ENCODE measurements at regions not wholly inside any gene's neighbourhood (a gene's known extent, or its start where the extent isn't known, plus 50 kb on each side); places are given as distances from the start of the nearest gene placed in this dataset.

DNA sequence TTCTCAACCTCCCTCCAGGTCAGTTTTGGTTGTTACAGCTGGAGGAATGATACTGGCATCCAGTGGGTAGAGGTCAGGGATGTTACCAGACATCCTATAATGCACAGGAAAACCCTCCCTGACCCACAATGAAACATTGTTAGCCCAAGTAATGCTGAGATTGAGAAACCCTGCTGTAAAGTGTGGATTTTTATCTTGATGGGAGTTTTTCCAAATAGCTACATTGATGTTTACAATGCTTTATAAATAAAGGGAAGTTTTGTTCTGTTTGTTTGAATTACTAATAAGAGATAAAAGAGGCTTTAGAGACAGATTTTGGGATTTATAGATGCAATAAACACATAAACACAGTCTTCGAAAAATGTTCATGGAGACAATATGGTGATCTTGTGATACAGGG, 194.0 kb upstream of the NUDT6 start:
- Mint-ChIP-seq H3K9me3 (peaks cover 0 to 2% (median 0%) of the 10 kb centered on the region in 3 donors), H3K27me3 (no peaks in the 10 kb centered on the region), H3K27ac (peak overlapping the region in 1 of 3 donors; percentile 23), H3K4me1 (no peaks in the 10 kb centered on the region), H3K4me3 (no peak overlapping the region), H3K36me3 (no peaks in the 10 kb centered on the region)

- Mint-ChIP-seq H3K27me3 (no peaks in the 10 kb centered on the region), H3K36me3 (peaks cover 6% of the 10 kb centered on the region), H3K27ac (no peak overlapping the region), H3K4me3 (no peak overlapping the region), H3K9me3 (no peaks in the 10 kb centered on the region), H3K4me1 (no peaks in the 10 kb centered on the region)
These were observed 198.1 kb upstream of the NUDT6 start for GRCh38 chr4:123120473-123120872.

DNA sequence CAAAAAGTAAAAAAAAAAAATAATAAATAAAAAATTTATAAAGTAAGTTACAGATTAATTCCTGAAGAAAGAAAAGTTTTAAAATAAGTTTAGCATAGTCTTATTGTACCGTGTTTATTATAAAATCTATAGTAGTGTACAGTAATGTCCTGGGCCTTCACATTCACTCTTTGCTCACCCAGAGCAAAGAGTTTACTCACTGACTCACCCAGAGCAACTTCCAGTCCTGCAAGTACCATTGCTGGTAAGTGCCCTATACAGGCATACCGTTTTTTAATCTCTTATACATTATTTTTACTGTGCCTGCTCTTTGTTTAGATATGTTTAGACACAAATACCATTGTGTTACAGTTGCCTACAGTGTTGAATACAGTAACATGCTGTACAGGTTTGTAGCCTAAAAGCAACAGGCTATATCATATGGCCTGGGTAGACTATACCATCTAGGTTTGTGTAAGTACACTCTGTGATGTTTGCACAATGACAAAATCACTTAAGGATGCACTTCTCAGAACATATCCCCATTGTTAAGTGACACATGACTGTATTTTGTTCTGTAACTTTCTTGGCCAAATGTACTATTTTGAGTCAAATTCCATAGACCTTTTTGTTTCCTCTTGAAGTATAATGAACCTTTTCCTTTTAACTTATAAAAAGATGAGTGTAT, 199.0 kb upstream of the NUDT6 start:
- Mint-ChIP-seq H3K27me3 (no peaks in the 10 kb centered on the region), H3K4me1 (no peaks in the 10 kb centered on the region), H3K9me3 (no peaks in the 10 kb centered on the region), H3K36me3 (peaks cover 8% of the 10 kb centered on the region), H3K4me3 (no peak overlapping the region), H3K27ac (no peak overlapping the region)

GRCh38 chr4:123125477-123125876, 203.1 kb upstream of the NUDT6 start:
- no peaks in the 10 kb centered on the region for H3K27me3 Mint-ChIP-seq
- H3K36me3 Mint-ChIP-seq = peaks cover 8% of the 10 kb centered on the region
- H3K4me3 Mint-ChIP-seq = no peak overlapping the region
- H3K9me3 Mint-ChIP-seq = no peaks in the 10 kb centered on the region
- no peak overlapping the region for H3K27ac Mint-ChIP-seq
- H3K4me1 Mint-ChIP-seq = no peaks in the 10 kb centered on the region

DNA sequence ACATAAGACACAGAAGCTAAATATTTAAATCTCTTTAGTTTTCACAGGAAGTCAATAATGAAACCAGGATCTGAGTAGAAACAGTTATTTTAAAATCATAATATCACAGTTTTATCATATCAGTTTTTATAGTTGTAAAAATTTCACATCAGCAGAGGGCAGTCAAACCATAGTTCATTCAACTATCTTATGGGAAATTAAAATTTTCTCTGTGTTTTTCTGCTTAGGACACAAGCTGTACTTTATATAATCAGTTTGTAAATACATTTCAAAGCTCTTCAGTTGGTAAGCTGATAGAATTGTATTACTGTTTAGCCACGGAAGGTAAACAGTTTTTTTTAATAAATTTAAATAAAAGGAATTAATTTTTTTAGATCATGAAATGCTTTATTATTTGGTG, 204.8 kb upstream of the NUDT6 start:
- Mint-ChIP-seq H3K9me3 (no peaks in the 10 kb centered on the region), H3K4me1 (no peaks in the 10 kb centered on the region), H3K27ac (peak overlapping the region in 1 of 3 donors; percentile 35), H3K27me3 (no peaks in the 10 kb centered on the region), H3K4me3 (no peak overlapping the region), H3K36me3 (peaks cover 7% of the 10 kb centered on the region)

DNA sequence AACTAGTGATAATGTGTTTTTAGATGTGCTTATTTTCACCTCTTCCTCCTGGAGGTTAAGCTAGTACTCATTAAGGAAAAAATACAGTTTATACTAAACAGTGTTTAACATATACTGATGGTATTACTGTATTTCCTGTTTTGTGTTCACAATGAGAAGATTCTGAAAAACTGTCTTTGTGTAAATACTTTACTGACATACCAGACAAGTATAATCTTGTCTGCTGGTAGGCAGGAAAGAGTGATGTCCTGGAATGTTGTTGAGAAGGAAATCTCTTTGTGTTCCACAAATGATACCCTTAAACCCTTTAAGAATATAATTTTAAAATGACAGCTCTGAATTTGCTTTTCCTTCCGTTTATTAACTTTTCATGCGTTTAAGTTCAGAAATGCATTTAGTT, 205.5 kb upstream of the NUDT6 start:
- Mint-ChIP-seq H3K36me3 (peaks cover 7% of the 10 kb centered on the region), H3K27ac (no peak overlapping the region), H3K9me3 (no peaks in the 10 kb centered on the region), H3K27me3 (no peaks in the 10 kb centered on the region), H3K4me1 (no peaks in the 10 kb centered on the region), H3K4me3 (no peak overlapping the region)

DNA sequence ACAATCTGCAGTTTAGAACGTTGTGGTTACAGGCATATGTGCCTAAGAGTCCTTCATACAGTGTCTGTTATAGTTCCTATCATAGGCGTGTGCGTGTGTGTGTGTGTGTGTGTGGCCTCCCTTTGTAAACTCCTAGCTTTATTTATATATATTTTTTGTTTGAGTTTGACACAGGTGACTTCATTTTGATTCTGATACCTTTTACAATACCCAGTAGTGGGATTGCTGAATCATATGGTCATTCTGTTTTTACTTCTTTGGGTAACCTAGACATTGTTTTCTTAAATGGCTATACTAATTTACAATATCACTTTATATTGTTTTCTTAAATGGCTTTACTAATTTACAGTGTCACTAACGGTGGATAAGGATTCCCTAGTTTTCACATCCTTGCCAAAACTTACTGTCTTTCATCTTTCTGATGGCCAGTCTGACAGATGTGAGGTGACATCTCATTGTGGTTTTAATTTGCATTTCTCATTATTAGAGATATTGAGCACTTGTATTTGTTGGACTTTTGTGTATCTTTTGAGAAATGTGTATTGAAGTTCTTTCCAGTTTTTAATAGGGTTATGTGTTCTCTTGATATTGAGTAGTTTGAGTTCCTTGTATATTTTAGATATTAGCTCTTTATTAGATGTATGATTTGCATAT, 211.1 kb upstream of the NUDT6 start:
- no peaks in the 10 kb centered on the region for H3K9me3 Mint-ChIP-seq
- no peaks in the 10 kb centered on the region for H3K4me1 Mint-ChIP-seq
- no peak overlapping the region for H3K27ac Mint-ChIP-seq
- H3K27me3 Mint-ChIP-seq = no peaks in the 10 kb centered on the region
- H3K4me3 Mint-ChIP-seq = no peak overlapping the region
- H3K36me3 Mint-ChIP-seq = peaks cover 5% of the 10 kb centered on the region

GRCh38 chr4:123144616-123145015, 222.2 kb upstream of the NUDT6 start:
- no peaks in the 10 kb centered on the region for H3K4me1 Mint-ChIP-seq
- H3K27ac Mint-ChIP-seq = no peak overlapping the region
- no peaks in the 10 kb centered on the region for H3K27me3 Mint-ChIP-seq
- H3K9me3 Mint-ChIP-seq = no peaks in the 10 kb centered on the region
- H3K36me3 Mint-ChIP-seq = peaks cover 17% of the 10 kb centered on the region
- no peak overlapping the region for H3K4me3 Mint-ChIP-seq

- no peaks in the 10 kb centered on the region for H3K4me1 Mint-ChIP-seq
- peaks cover 4% of the 10 kb centered on the region for H3K36me3 Mint-ChIP-seq
- no peak overlapping the region for H3K27ac Mint-ChIP-seq
- H3K27me3 Mint-ChIP-seq = no peaks in the 10 kb centered on the region
- no peaks in the 10 kb centered on the region for H3K9me3 Mint-ChIP-seq
- H3K4me3 Mint-ChIP-seq = no peak overlapping the region
These were observed 236.2 kb upstream of the NUDT6 start for GRCh38 chr4:123158576-123158975.

- H3K4me1 Mint-ChIP-seq = no peaks in the 10 kb centered on the region
- H3K9me3 Mint-ChIP-seq = no peaks in the 10 kb centered on the region
- H3K27me3 Mint-ChIP-seq = no peaks in the 10 kb centered on the region
- H3K4me3 Mint-ChIP-seq = no peak overlapping the region
- peaks cover 6% of the 10 kb centered on the region for H3K36me3 Mint-ChIP-seq
- H3K27ac Mint-ChIP-seq = no peak overlapping the region
These were observed 237.1 kb upstream of the NUDT6 start for GRCh38 chr4:123159479-123159878.

GRCh38 chr4:123162859-123163258, 233.7 kb upstream of the SPRY1 start:
- no peak overlapping the region for H3K4me3 Mint-ChIP-seq
- peaks cover 4% of the 10 kb centered on the region for H3K36me3 Mint-ChIP-seq
- H3K27me3 Mint-ChIP-seq = no peaks in the 10 kb centered on the region
- H3K27ac Mint-ChIP-seq = no peak overlapping the region
- no peaks in the 10 kb centered on the region for H3K4me1 Mint-ChIP-seq
- H3K9me3 Mint-ChIP-seq = no peaks in the 10 kb centered on the region

DNA sequence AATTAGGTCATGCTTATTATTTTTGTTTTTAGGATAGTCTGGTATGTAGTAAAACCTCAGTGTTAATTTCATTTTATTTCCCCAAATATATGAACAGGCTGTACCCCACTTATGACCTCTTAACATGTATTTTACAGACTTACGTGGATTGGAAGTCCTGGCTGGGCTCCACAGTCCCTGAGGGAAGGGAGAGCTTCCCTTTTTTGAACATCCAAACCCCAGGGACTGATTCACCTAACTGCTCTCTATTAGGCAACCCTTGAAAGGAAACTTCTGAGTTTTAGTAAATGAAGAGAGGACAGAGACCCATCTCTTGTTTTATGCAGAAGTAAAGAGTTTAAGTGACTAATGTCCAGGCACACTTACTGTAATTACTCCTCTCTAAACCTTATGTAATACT, 233.1 kb upstream of the SPRY1 start:
- Mint-ChIP-seq H3K27ac (no peak overlapping the region), H3K36me3 (peaks cover 4% of the 10 kb centered on the region), H3K4me3 (no peak overlapping the region), H3K27me3 (no peaks in the 10 kb centered on the region), H3K4me1 (no peaks in the 10 kb centered on the region), H3K9me3 (no peaks in the 10 kb centered on the region)

- no peak overlapping the region for H3K27ac Mint-ChIP-seq
- H3K4me3 Mint-ChIP-seq = peak overlapping the region in 1 of 4 donors; percentile 23
- H3K27me3 Mint-ChIP-seq = no peaks in the 10 kb centered on the region
- H3K4me1 Mint-ChIP-seq = no peaks in the 10 kb centered on the region
- H3K36me3 Mint-ChIP-seq = peaks cover 3% of the 10 kb centered on the region
- no peaks in the 10 kb centered on the region for H3K9me3 Mint-ChIP-seq
These were observed 230.6 kb upstream of the SPRY1 start for GRCh38 chr4:123166023-123166422.

GRCh38 chr4:123167931-123168330, 228.7 kb upstream of the SPRY1 start:
- Mint-ChIP-seq H3K27me3 (no peaks in the 10 kb centered on the region), H3K4me1 (no peaks in the 10 kb centered on the region), H3K36me3 (peaks cover 3% of the 10 kb centered on the region), H3K4me3 (no peak overlapping the region), H3K9me3 (no peaks in the 10 kb centered on the region), H3K27ac (peak overlapping the region in 1 of 3 donors; percentile 55)

GRCh38 chr4:123168812-123169211, 227.8 kb upstream of the SPRY1 start:
- Mint-ChIP-seq H3K4me1 (no peaks in the 10 kb centered on the region), H3K4me3 (no peak overlapping the region), H3K27me3 (no peaks in the 10 kb centered on the region), H3K36me3 (peaks cover 4% of the 10 kb centered on the region), H3K9me3 (no peaks in the 10 kb centered on the region), H3K27ac (no peak overlapping the region)

DNA sequence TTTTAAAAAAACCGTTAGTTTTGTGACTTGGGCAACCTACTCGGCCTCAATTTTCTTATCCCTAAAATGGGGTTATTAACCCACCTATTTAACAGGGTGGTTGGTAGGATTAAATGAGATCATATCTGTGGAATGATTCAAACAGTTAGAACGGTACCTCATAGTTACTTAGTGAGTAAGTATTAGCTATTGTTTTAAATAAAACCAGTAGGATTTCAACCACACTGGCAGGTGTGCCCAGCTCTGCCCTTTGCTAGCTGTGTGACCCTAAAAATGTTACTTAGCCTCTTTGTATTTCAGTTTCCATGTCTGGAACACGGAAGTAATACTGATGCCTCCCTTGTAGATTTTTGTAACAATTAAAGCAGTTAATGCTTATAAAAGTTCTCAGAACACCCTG, 225.8 kb upstream of the SPRY1 start:
- Mint-ChIP-seq H3K27ac (no peak overlapping the region), H3K36me3 (peaks cover 8% of the 10 kb centered on the region), H3K4me1 (no peaks in the 10 kb centered on the region), H3K27me3 (no peaks in the 10 kb centered on the region), H3K4me3 (no peak overlapping the region), H3K9me3 (no peaks in the 10 kb centered on the region)
